ENCODE measurements at regions not wholly inside any gene's neighbourhood (a gene's known extent, or its start where the extent isn't known, plus 50 kb on each side); places are given as distances from the start of the nearest gene placed in this dataset.

DNA sequence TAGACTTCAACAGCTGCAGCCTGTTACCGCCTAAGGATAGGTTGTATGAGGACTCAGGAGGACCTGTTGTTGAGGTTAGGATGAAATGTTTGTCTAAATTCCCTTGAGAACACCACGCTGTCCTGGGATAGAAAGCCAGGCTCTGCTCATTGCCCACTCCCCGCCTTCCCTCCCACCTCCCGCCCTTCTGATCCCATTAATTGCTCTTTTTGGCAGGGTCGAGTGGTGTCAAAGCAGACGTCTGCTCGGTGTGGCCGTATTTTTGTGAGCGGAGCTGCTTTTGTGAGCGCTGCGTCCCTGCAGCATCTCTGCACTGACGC lies 62.3 kb downstream of the SPATA31C2 start:
- peaks cover 3% of the 10 kb centered on the region; the same call in 1 of the 2 replicates for H3K27me3 ChIP-seq (ENCODE audit: insufficient read depth, low read length)
- H3K27ac ChIP-seq (ENCODE audit: insufficient read length, low read depth, low read length), result no peak overlapping the region
- no peak overlapping the region for H3K56ac ChIP-seq (ENCODE audit: insufficient read length, low read depth, low read length)
- no peak overlapping the region for H2BK5ac ChIP-seq (ENCODE audit: insufficient read length, low read length)
- H2AFZ ChIP-seq (ENCODE audit: low read length), result no peak overlapping the region
- peaks cover 13% of the 10 kb centered on the region for H3K23me2 ChIP-seq (ENCODE audit: insufficient read length, low read depth, low read length, poor library complexity, severe bottlenecking)
- Mint-ChIP-seq H3K27ac (no peak overlapping the region), H3K4me3 (peak overlapping the region; percentile 74 to 77), H3K4me1 (peaks cover 36 to 43% of the 10 kb centered on the region in 2 experiments), H3K9me3 (peaks cover 0 to 13% of the 10 kb centered on the region in 2 experiments; a peak in 4 of 5 replicates), H3K27me3 (ENCODE audit: low read depth) (peaks cover 48% of the 10 kb centered on the region), H3K36me3 (ENCODE audit: insufficient read depth in 1 of 3, low read depth in 3 of 3) (peaks cover 0 to 13% (median 5%) of the 10 kb centered on the region in 3 experiments; a peak in 2 of 7 replicates)
- no peak overlapping the region for H3T11ph ChIP-seq (ENCODE audit: low read length)
- no peak overlapping the region for H2BK20ac ChIP-seq (ENCODE audit: low read depth, low read length, poor library complexity, severe bottlenecking)
- no peak overlapping the region for H2BK120ac ChIP-seq (ENCODE audit: low read depth, low read length, poor library complexity, severe bottlenecking)
- no peak overlapping the region for H4K5ac ChIP-seq (ENCODE audit: insufficient read length, low read depth, low read length)
- TF ChIP-seq, protein P1, sequence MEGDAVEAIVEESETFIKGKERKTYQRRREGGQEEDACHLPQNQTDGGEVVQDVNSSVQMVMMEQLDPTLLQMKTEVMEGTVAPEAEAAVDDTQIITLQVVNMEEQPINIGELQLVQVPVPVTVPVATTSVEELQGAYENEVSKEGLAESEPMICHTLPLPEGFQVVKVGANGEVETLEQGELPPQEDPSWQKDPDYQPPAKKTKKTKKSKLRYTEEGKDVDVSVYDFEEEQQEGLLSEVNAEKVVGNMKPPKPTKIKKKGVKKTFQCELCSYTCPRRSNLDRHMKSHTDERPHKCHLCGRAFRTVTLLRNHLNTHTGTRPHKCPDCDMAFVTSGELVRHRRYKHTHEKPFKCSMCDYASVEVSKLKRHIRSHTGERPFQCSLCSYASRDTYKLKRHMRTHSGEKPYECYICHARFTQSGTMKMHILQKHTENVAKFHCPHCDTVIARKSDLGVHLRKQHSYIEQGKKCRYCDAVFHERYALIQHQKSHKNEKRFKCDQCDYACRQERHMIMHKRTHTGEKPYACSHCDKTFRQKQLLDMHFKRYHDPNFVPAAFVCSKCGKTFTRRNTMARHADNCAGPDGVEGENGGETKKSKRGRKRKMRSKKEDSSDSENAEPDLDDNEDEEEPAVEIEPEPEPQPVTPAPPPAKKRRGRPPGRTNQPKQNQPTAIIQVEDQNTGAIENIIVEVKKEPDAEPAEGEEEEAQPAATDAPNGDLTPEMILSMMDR (conservative IDR thresholded peaks at IDR 0.05), result no peak
- WGBS (ENCODE audit: extremely low coverage, insufficient read length, low lambda C conversion rate), result no CpG with 5 or more reads among the region's 12 CpGs
- no peaks in the 10 kb centered on the region for H3K79me1 ChIP-seq (ENCODE audit: insufficient read depth, low read depth, low read length, poor library complexity, severe bottlenecking)
- no peaks in the 10 kb centered on the region; the same call in 1 of the 2 replicates for H3K4me1 ChIP-seq (ENCODE audit: insufficient read depth, low read length)
- H3K9me3 ChIP-seq (ENCODE audit: control insufficient read depth, low read depth, low read length), result no peaks in the 10 kb centered on the region
- no peak overlapping the region for H3K9ac ChIP-seq (ENCODE audit: extremely low read depth, insufficient read length, low read length)
- no peaks in the 10 kb centered on the region for H4K20me1 ChIP-seq (ENCODE audit: control insufficient read depth, insufficient read depth, insufficient read length)
- H3K23ac ChIP-seq (ENCODE audit: insufficient read length, low read depth, low read length), result no peak overlapping the region
- no peak overlapping the region for H4K91ac ChIP-seq (ENCODE audit: insufficient read length, low read depth, low read length)
- no peak overlapping the region for H3K18ac ChIP-seq (ENCODE audit: insufficient read length, low read depth, low read length)
- peak overlapping the region; percentile 52 for H3K4me2 ChIP-seq (ENCODE audit: insufficient read depth, insufficient read length, low read length)
- peak overlapping the region; percentile 36 for H3K14ac ChIP-seq (ENCODE audit: insufficient read depth, low read length)
- H3K79me2 ChIP-seq (ENCODE audit: insufficient read depth, low read length), result no peaks in the 10 kb centered on the region
- no peak overlapping the region for H3K4ac ChIP-seq (ENCODE audit: low read depth, low read length)
- H4K8ac ChIP-seq (replicated peaks; ENCODE audit: insufficient read length, low read depth, low read length), result no peak overlapping the region
- DNase-seq, result no peak
- H2AK5ac ChIP-seq (ENCODE audit: insufficient read length, low read length), result no peak overlapping the region
- H2BK12ac ChIP-seq (ENCODE audit: insufficient read length, low read depth, low read length), result no peak overlapping the region
- no peak overlapping the region for H2BK15ac ChIP-seq (ENCODE audit: low read depth, low read length)
